ENCODE measurements at regions not wholly inside any gene's neighbourhood (a gene's known extent, or its start where the extent isn't known, plus 50 kb on each side); places are given as distances from the start of the nearest gene placed in this dataset.

DNA sequence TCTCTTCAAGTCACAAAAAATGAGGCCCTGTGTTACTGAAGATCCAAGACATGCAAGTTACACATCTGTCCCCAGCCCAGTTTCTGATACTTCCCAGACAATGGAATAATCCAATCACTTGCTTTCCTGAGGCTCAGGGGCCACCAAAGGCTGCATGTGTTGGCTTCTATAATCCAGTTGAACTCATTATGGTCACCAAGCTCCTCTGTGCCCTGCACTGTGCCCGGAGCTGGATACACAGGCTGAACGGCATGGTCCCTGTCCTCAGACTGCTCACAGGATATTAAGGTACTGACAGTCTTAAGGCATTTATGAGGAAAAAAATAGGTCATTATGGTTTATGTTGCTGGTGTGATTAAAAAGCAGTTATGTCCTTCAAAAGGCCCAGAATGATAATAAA lies 117.0 kb upstream of the SYT6 start:
- H4K20me1 ChIP-seq (ENCODE audit: insufficient read depth, low read length), result no peaks in the 10 kb centered on the region
- peaks cover 22% of the 10 kb centered on the region for H3K27me3 ChIP-seq (ENCODE audit: control insufficient read depth, insufficient read depth, low read length)
- BruUV-seq (replicated peaks), result no TSS peak
- no peaks in the 10 kb centered on the region for H3K9me3 ChIP-seq (ENCODE audit: control insufficient read depth, insufficient read depth, low read length)
- dilution Hi-C loops (cut with HindIII; ENCODE audit: low sequenced_read_pairs, unreplicated experiment), result no loop called here
- no peak overlapping the region for H3K9ac ChIP-seq (ENCODE audit: low read depth, low read length)
- no peaks in the 10 kb centered on the region for H3K9me1 ChIP-seq (ENCODE audit: insufficient read depth, low read length)
- no peak overlapping the region for H3K4me3 ChIP-seq (ENCODE audit: insufficient read depth, low read depth, low read length)
- DNase-seq (no peak), ATAC-seq (ENCODE audit: low read depth) (no peak)
- no peak overlapping the region for H3K18ac ChIP-seq (ENCODE audit: low read depth, low read length)
- no peak overlapping the region for H3K14ac ChIP-seq (replicated peaks; ENCODE audit: low read depth, low read length)
- H3K36me3 ChIP-seq (ENCODE audit: control insufficient read depth, insufficient read depth, low read length), result no peaks in the 10 kb centered on the region
- H2AK5ac ChIP-seq (ENCODE audit: low read depth, low read length), result no peak overlapping the region
- no peaks in the 10 kb centered on the region for H3K4me1 ChIP-seq (ENCODE audit: control insufficient read depth, insufficient read depth, low read length)
- in situ Hi-C loops (cut with MboI; ENCODE audit: low sequenced_read_pairs), result no loop called here
- no peak overlapping the region for H2BK5ac ChIP-seq (ENCODE audit: low read depth, low read length, poor library complexity, severe bottlenecking)
- H4K8ac ChIP-seq (ENCODE audit: low read depth in 2 of 2, low read length in 2 of 2), result no peak overlapping the region
- ChIA-PET CTCF (interaction anchor here (1.9 kb wide), 1 partner anchor 12 kb away, joined by 9 read pairs; no protein-coding TSS in a partner anchor), POLR2A (ENCODE audit: unreplicated experiment) (no interaction called here)
- no peak overlapping the region for H3K27ac ChIP-seq (ENCODE audit: insufficient read depth, low read length)
- no peak overlapping the region for H2AK9ac ChIP-seq (replicated peaks; ENCODE audit: low read depth, low read length, poor library complexity)
- no peaks in the 10 kb centered on the region for H3K79me1 ChIP-seq (ENCODE audit: low read depth in 1 of 2, low read length in 2 of 2)
- H3K56ac ChIP-seq (ENCODE audit: extremely low read depth, insufficient read depth, low read length), result no peak overlapping the region
- no peak overlapping the region for H4K5ac ChIP-seq (ENCODE audit: low read depth, low read length)
- WGBS, 2 experiments (ENCODE audit: extremely low coverage in 2 of 2, insufficient read length in 1 of 2), result no CpG with 5 or more reads among the region's 2 CpGs
- no peak overlapping the region for H2AFZ ChIP-seq (replicated peaks; ENCODE audit: low read length, poor library complexity)
- H3K23ac ChIP-seq (ENCODE audit: low read depth, low read length), result no peak overlapping the region
- TF ChIP-seq RCOR1 (IDR thresholded peaks at IDR 0.05; ENCODE audit: insufficient replicate concordance, low read length) (no peak), FOS (IDR thresholded peaks at IDR 0.05; ENCODE audit: low read depth, low read length) (no peak)
- H3K4me2 ChIP-seq (ENCODE audit: low read depth, low read length), result no peak overlapping the region
- no peak overlapping the region for H4K91ac ChIP-seq (ENCODE audit: insufficient read depth, low read depth, low read length)
- no peak overlapping the region for H2BK20ac ChIP-seq (ENCODE audit: low read depth, low read length)
- H3K4ac ChIP-seq (ENCODE audit: low read depth, low read length), result no peak overlapping the region
- H2BK120ac ChIP-seq (ENCODE audit: low read depth, low read length), result no peak overlapping the region
- no peak overlapping the region for H2BK15ac ChIP-seq (ENCODE audit: low read depth, low read length)
- intact Hi-C loops (cut with micrococcal nuclease), result no loop called here

Data from IMR-90 (cell line).